Hepatocyte (in vitro differentiated cells): ENCODE measurements at regions not wholly inside any gene's neighbourhood (a gene's known extent, or its start where the extent isn't known, plus 50 kb on each side); places are given as distances from the start of the nearest gene placed in this dataset.

Source experiments
- EZH2 ChIP-seq: fragments of 200-600 bp; sonication (generic); IDR thresholded peaks from 2 replicates; pipeline ENCODE4 v1.6.1; 2016; ENCODE audit warnings: antibody characterized with exemption, mild to moderate bottlenecking, borderline replicate concordance
- EZH2phosphoT487 ChIP-seq: fragments of 200-600 bp; sonication (generic); IDR thresholded peaks from one replicate; pipeline ENCODE4 v1.6.1; 2018; ENCODE audit warnings: antibody characterized with exemption, mild to moderate bottlenecking, low read depth, moderate library complexity; ENCODE audit not compliant: unreplicated experiment, severe bottlenecking
- TF ChIP-seq, protein P1 (sequence below): fragments of 200-600 bp; sonication (generic); IDR thresholded peaks from 2 replicates; pipeline ENCODE4 v1.5.1; 2016; ENCODE audit warnings: antibody characterized with exemption, mild to moderate bottlenecking; ENCODE audit not compliant: poor library complexity

DNA sequence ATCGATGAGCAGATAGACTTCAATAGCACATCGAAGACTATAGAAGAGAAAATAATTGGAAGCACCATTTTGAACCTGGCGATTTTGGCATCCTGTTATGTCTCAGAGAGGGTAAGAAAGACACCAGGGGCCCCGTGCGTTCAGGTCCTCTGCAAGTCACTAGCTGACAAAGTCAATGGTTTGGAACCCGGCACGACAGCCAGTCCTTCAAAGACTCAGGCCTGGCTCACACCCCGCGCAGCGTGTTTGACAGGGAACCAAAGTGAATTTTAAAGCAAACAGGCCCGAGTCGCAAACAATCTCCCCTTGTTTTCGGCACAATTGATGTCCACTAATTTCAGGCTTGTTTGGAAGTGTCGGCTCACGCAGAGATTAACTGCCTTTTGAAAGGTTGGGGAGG, 716.6 kb downstream of the BRD1 start:
- TF ChIP-seq, protein P1, sequence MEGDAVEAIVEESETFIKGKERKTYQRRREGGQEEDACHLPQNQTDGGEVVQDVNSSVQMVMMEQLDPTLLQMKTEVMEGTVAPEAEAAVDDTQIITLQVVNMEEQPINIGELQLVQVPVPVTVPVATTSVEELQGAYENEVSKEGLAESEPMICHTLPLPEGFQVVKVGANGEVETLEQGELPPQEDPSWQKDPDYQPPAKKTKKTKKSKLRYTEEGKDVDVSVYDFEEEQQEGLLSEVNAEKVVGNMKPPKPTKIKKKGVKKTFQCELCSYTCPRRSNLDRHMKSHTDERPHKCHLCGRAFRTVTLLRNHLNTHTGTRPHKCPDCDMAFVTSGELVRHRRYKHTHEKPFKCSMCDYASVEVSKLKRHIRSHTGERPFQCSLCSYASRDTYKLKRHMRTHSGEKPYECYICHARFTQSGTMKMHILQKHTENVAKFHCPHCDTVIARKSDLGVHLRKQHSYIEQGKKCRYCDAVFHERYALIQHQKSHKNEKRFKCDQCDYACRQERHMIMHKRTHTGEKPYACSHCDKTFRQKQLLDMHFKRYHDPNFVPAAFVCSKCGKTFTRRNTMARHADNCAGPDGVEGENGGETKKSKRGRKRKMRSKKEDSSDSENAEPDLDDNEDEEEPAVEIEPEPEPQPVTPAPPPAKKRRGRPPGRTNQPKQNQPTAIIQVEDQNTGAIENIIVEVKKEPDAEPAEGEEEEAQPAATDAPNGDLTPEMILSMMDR: no peak
- TF ChIP-seq EZH2: no peak
- TF ChIP-seq EZH2phosphoT487: no peak
